ENCODE measurements at regions not wholly inside any gene's neighbourhood (a gene's known extent, or its start where the extent isn't known, plus 50 kb on each side); places are given as distances from the start of the nearest gene placed in this dataset.

DNA sequence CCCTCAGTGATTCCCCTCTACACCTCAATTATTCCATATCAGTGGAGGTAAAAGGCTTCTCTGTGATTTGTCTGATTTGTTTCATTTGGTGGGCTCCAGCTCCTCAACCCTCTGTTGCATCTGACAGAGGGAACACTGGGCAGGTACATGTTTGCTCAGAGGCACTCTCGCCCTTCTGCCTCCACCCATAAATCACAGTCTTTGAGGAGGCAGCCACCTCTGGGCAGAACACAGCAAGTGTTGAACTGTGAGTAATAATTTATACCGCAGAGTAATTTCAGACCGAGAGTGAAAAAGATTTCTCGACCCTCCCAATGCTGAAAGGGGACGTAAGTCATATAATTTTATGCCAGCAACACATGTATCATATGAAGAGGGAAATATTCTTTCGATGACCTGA, 330.1 kb upstream of the PBX1 start:
- no peak for TF ChIP-seq ELF4 (IDR thresholded peaks at IDR 0.05)
- TF ChIP-seq SUZ12 (IDR thresholded peaks at IDR 0.05): no peak
- no peak for TF ChIP-seq FOXA1 (IDR thresholded peaks at IDR 0.05)
- TF ChIP-seq LEF1 (IDR thresholded peaks at IDR 0.05; ENCODE audit: borderline replicate concordance): no peak
- no peak for TF ChIP-seq SP1 (IDR thresholded peaks at IDR 0.05)
- TF ChIP-seq L3MBTL2 (conservative IDR thresholded peaks at IDR 0.05): no peak
- no peak for TF ChIP-seq HDGF (IDR thresholded peaks at IDR 0.05; ENCODE audit: borderline replicate concordance)
- TF ChIP-seq BHLHE40 (IDR thresholded peaks at IDR 0.05; ENCODE audit: borderline replicate concordance): no peak
- TF ChIP-seq FOXM1 (IDR thresholded peaks at IDR 0.05; ENCODE audit: borderline replicate concordance): no peak
- no peak for TF ChIP-seq TARDBP (IDR thresholded peaks at IDR 0.05)
- TF ChIP-seq NFRKB (IDR thresholded peaks at IDR 0.05): no peak
- TF ChIP-seq FOXK2 (IDR thresholded peaks at IDR 0.05): no peak
